ENCODE measurements at regions not wholly inside any gene's neighbourhood (a gene's known extent, or its start where the extent isn't known, plus 50 kb on each side); places are given as distances from the start of the nearest gene placed in this dataset.

DNA sequence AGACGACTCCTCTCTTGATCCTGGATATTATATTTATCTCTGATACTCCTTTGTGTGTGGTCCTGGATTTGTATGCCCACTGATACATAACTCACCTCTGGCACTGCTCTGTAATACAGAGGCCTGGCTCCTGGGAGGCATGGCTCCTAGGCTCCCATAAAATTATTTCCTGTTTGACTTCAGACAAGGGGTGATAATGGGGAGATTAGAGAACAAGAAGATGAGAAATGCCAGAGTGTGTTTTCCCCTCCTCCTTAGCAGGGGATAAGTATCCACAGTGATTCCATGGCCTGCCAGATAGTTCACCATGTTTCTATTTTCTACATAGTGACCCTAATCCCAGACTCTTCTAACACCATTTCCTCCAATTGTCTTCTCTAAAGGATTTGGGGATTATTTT lies 165.7 kb upstream of the PLSCR5 start:
- H3K36me3 ChIP-seq (ENCODE audit: insufficient read depth), result no peaks in the 10 kb centered on the region; the same call in 1 of the 2 replicates
- Mint-ChIP-seq H3K36me3 (ENCODE audit: low read depth) (peaks cover 21% of the 10 kb centered on the region), H3K9me3 (peaks cover 21% of the 10 kb centered on the region), H3K27ac (no peak overlapping the region), H3K4me1 (no peaks in the 10 kb centered on the region), H3K4me3 (no peak overlapping the region), H3K27me3 (ENCODE audit: insufficient read depth, low read depth, poor library complexity) (peaks cover 3% of the 10 kb centered on the region)
- ATAC-seq, result no peak
- no peak overlapping the region for H3K4me3 ChIP-seq
- no peak overlapping the region for H2AFZ ChIP-seq
- no peaks in the 10 kb centered on the region for H3K4me1 ChIP-seq (ENCODE audit: insufficient read depth)
- no peaks in the 10 kb centered on the region for H4K20me1 ChIP-seq (replicated peaks; ENCODE audit: insufficient read depth)
- no peaks in the 10 kb centered on the region for H3K27me3 ChIP-seq (ENCODE audit: insufficient read depth)
- H3K4me2 ChIP-seq, result no peak overlapping the region
- no peak for DNase-seq (ENCODE audit: low spot score)
- H3K27ac ChIP-seq (ENCODE audit: low read depth), result no peak overlapping the region
- TF ChIP-seq, protein P1, sequence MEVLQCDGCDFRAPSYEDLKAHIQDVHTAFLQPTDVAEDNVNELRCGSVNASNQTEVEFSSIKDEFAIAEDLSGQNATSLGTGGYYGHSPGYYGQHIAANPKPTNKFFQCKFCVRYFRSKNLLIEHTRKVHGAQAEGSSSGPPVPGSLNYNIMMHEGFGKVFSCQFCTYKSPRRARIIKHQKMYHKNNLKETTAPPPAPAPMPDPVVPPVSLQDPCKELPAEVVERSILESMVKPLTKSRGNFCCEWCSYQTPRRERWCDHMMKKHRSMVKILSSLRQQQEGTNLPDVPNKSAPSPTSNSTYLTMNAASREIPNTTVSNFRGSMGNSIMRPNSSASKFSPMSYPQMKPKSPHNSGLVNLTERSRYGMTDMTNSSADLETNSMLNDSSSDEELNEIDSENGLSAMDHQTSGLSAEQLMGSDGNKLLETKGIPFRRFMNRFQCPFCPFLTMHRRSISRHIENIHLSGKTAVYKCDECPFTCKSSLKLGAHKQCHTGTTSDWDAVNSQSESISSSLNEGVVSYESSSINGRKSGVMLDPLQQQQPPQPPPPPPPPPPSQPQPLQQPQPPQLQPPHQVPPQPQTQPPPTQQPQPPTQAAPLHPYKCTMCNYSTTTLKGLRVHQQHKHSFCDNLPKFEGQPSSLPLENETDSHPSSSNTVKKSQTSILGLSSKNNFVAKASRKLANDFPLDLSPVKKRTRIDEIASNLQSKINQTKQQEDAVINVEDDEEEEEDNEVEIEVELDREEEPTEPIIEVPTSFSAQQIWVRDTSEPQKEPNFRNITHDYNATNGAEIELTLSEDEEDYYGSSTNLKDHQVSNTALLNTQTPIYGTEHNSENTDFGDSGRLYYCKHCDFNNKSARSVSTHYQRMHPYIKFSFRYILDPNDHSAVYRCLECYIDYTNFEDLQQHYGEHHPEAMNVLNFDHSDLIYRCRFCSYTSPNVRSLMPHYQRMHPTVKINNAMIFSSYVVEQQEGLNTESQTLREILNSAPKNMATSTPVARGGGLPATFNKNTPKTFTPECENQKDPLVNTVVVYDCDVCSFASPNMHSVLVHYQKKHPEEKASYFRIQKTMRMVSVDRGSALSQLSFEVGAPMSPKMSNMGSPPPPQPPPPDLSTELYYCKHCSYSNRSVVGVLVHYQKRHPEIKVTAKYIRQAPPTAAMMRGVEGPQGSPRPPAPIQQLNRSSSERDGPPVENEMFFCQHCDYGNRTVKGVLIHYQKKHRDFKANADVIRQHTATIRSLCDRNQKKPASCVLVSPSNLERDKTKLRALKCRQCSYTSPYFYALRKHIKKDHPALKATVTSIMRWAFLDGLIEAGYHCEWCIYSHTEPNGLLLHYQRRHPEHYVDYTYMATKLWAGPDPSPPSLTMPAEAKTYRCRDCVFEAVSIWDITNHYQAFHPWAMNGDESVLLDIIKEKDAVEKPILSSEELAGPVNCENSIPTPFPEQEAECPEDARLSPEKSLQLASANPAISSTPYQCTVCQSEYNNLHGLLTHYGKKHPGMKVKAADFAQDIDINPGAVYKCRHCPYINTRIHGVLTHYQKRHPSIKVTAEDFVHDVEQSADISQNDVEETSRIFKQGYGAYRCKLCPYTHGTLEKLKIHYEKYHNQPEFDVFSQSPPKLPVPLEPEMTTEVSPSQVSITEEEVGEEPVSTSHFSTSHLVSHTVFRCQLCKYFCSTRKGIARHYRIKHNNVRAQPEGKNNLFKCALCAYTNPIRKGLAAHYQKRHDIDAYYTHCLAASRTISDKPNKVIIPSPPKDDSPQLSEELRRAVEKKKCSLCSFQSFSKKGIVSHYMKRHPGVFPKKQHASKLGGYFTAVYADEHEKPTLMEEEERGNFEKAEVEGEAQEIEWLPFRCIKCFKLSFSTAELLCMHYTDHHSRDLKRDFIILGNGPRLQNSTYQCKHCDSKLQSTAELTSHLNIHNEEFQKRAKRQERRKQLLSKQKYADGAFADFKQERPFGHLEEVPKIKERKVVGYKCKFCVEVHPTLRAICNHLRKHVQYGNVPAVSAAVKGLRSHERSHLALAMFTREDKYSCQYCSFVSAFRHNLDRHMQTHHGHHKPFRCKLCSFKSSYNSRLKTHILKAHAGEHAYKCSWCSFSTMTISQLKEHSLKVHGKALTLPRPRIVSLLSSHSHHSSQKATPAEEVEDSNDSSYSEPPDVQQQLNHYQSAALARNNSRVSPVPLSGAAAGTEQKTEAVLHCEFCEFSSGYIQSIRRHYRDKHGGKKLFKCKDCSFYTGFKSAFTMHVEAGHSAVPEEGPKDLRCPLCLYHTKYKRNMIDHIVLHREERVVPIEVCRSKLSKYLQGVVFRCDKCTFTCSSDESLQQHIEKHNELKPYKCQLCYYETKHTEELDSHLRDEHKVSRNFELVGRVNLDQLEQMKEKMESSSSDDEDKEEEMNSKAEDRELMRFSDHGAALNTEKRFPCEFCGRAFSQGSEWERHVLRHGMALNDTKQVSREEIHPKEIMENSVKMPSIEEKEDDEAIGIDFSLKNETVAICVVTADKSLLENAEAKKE (CRISPR knock-in tag; IDR thresholded peaks at IDR 0.05), result no peak
- no peak for TF ChIP-seq NANOG (IDR thresholded peaks at IDR 0.05; ENCODE audit: borderline replicate concordance)
- TF ChIP-seq CREB1 (CRISPR knock-in tag; IDR thresholded peaks at IDR 0.05; ENCODE audit: low read depth), result no peak
- TF ChIP-seq EZH2 (IDR thresholded peaks at IDR 0.05; ENCODE audit: low read depth, unreplicated experiment), result no peak
- TF ChIP-seq, protein P2, sequence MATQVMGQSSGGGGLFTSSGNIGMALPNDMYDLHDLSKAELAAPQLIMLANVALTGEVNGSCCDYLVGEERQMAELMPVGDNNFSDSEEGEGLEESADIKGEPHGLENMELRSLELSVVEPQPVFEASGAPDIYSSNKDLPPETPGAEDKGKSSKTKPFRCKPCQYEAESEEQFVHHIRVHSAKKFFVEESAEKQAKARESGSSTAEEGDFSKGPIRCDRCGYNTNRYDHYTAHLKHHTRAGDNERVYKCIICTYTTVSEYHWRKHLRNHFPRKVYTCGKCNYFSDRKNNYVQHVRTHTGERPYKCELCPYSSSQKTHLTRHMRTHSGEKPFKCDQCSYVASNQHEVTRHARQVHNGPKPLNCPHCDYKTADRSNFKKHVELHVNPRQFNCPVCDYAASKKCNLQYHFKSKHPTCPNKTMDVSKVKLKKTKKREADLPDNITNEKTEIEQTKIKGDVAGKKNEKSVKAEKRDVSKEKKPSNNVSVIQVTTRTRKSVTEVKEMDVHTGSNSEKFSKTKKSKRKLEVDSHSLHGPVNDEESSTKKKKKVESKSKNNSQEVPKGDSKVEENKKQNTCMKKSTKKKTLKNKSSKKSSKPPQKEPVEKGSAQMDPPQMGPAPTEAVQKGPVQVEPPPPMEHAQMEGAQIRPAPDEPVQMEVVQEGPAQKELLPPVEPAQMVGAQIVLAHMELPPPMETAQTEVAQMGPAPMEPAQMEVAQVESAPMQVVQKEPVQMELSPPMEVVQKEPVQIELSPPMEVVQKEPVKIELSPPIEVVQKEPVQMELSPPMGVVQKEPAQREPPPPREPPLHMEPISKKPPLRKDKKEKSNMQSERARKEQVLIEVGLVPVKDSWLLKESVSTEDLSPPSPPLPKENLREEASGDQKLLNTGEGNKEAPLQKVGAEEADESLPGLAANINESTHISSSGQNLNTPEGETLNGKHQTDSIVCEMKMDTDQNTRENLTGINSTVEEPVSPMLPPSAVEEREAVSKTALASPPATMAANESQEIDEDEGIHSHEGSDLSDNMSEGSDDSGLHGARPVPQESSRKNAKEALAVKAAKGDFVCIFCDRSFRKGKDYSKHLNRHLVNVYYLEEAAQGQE (IDR thresholded peaks at IDR 0.05; ENCODE audit: unreplicated experiment), result no peak
- TF ChIP-seq POLR2AphosphoS5 (IDR thresholded peaks at IDR 0.05; ENCODE audit: low read depth), result no peak
- no peak for TF ChIP-seq STAT1 (IDR thresholded peaks at IDR 0.05; ENCODE audit: unreplicated experiment)
- no peak for TF ChIP-seq ZNF114 (CRISPR knock-in tag; IDR thresholded peaks at IDR 0.05)
- TF ChIP-seq, protein P3, sequence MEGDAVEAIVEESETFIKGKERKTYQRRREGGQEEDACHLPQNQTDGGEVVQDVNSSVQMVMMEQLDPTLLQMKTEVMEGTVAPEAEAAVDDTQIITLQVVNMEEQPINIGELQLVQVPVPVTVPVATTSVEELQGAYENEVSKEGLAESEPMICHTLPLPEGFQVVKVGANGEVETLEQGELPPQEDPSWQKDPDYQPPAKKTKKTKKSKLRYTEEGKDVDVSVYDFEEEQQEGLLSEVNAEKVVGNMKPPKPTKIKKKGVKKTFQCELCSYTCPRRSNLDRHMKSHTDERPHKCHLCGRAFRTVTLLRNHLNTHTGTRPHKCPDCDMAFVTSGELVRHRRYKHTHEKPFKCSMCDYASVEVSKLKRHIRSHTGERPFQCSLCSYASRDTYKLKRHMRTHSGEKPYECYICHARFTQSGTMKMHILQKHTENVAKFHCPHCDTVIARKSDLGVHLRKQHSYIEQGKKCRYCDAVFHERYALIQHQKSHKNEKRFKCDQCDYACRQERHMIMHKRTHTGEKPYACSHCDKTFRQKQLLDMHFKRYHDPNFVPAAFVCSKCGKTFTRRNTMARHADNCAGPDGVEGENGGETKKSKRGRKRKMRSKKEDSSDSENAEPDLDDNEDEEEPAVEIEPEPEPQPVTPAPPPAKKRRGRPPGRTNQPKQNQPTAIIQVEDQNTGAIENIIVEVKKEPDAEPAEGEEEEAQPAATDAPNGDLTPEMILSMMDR (conservative IDR thresholded peaks at IDR 0.05; ENCODE audit: low read depth in 2 of 2), result no peak
- TF ChIP-seq, protein P4, sequence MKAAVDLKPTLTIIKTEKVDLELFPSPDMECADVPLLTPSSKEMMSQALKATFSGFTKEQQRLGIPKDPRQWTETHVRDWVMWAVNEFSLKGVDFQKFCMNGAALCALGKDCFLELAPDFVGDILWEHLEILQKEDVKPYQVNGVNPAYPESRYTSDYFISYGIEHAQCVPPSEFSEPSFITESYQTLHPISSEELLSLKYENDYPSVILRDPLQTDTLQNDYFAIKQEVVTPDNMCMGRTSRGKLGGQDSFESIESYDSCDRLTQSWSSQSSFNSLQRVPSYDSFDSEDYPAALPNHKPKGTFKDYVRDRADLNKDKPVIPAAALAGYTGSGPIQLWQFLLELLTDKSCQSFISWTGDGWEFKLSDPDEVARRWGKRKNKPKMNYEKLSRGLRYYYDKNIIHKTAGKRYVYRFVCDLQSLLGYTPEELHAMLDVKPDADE (IDR thresholded peaks at IDR 0.05), result no peak
- no peaks in the 10 kb centered on the region for H3K79me2 ChIP-seq (replicated peaks; ENCODE audit: insufficient read depth)
- H3K9me2 ChIP-seq (ENCODE audit: insufficient read depth), result no peaks in the 10 kb centered on the region
- no peaks in the 10 kb centered on the region for H3F3A ChIP-seq (replicated peaks; ENCODE audit: low read depth)
